ENCODE measurements at regions not wholly inside any gene's neighbourhood (a gene's known extent, or its start where the extent isn't known, plus 50 kb on each side); places are given as distances from the start of the nearest gene placed in this dataset.

DNA sequence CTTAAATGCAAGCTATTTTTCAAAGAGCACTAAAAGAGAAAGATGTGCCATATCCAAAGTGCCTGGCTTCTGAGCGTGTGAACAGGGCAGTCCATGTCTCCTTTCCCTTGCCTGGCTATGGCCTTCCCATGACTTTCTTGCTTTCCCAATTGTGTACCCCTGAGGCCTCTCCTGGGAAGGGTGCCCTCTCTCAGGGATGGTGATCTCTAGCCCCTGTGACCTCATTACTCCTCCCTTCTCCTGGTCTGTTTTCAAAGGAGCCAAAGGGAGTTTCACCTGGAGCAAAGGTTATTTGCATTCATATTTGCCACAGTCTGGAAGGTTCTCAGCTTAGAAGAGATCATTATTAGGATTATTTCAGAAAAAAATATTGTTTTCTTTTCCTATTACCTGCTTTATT is 429.4 kb upstream of the TMTC1 start:
- no peak overlapping the region for H4K91ac ChIP-seq (ENCODE audit: low read length)
- H2AK5ac ChIP-seq (ENCODE audit: low read length, severe bottlenecking), result no peak overlapping the region
- H3K14ac ChIP-seq (ENCODE audit: low read length in 2 of 2), result no peak overlapping the region
- H2BK5ac ChIP-seq (ENCODE audit: low read depth, low read length, poor library complexity, severe bottlenecking), result no peak overlapping the region
- no peaks in the 10 kb centered on the region for H3K9me3 ChIP-seq (ENCODE audit: control insufficient read depth, low read length)
- H2BK15ac ChIP-seq (ENCODE audit: low read depth, poor library complexity, severe bottlenecking), result no peak overlapping the region
- no peak for DNase-seq
- H3K27me3 ChIP-seq (ENCODE audit: control insufficient read depth in 1 of 2, insufficient read depth in 1 of 2, low read length in 2 of 2), result peaks cover 0 to 5% of the 10 kb centered on the region in 2 experiments
- H2AFZ ChIP-seq (ENCODE audit: low read depth, low read length), result no peak overlapping the region
- H3K36me3 ChIP-seq (ENCODE audit: control insufficient read depth in 1 of 2, insufficient read depth in 2 of 2, low read depth in 1 of 2, low read length in 2 of 2), result no peaks in the 10 kb centered on the region
- no peak overlapping the region for H2BK12ac ChIP-seq (ENCODE audit: low read length in 2 of 2)
- H2BK120ac ChIP-seq (ENCODE audit: low read depth, low read length), result no peak overlapping the region
- H3K4me1 ChIP-seq (ENCODE audit: control insufficient read depth, insufficient read depth, low read depth, low read length), result no peaks in the 10 kb centered on the region
- no peak overlapping the region for H3K27ac ChIP-seq (ENCODE audit: low read length, poor library complexity, severe bottlenecking)
- WGBS, result 47% methylated on average over 1 of the region's 1 CpG
- H3K18ac ChIP-seq (ENCODE audit: low read depth in 1 of 2, low read length in 2 of 2), result no peak overlapping the region
- H3K79me1 ChIP-seq (replicated peaks; ENCODE audit: low read length, poor library complexity, severe bottlenecking), result no peaks in the 10 kb centered on the region
- H3K9ac ChIP-seq (ENCODE audit: low read length), result no peak overlapping the region
- H3K4me2 ChIP-seq (ENCODE audit: low read length, poor library complexity, severe bottlenecking), result no peak overlapping the region
- no peak overlapping the region for H4K8ac ChIP-seq (ENCODE audit: low read length)
- no peak overlapping the region for H3K23ac ChIP-seq (ENCODE audit: low read length in 2 of 2)
- no peak overlapping the region for H3K4me3 ChIP-seq (ENCODE audit: insufficient read depth in 1 of 2, low read depth in 1 of 2, low read length in 2 of 2)
- no peak overlapping the region for H3K4ac ChIP-seq (ENCODE audit: low read depth in 1 of 2, low read length in 2 of 2)

DNA sequence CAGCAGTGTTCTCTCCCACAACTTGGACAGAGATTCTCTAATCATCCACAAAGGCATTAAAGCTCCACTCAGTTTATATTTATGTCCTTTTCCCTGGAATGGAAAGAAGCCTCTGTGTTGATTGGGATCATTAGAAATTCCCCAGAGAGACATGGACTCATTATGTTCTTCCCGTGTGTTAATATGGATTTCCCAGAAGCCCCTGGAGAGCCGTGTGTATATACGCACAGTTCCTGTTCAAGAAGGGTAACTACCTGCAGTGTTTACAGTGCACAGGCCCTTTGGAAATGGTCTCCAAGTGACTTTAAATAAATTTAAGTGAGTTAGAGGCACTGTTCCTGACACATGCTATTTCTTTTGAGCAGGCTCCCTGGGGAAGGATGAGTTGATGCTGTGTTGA is 428.0 kb upstream of the TMTC1 start:
- Histone ChIP-seq H3K23ac (ENCODE audit: low read length in 2 of 2) (no peak overlapping the region), H3K4me1 (ENCODE audit: control insufficient read depth, insufficient read depth, low read depth, low read length) (no peaks in the 10 kb centered on the region), H2BK12ac (ENCODE audit: low read length in 2 of 2) (no peak overlapping the region), H3K9me3 (ENCODE audit: control insufficient read depth, low read length) (no peaks in the 10 kb centered on the region), H3K27me3 (ENCODE audit: control insufficient read depth in 1 of 2, insufficient read depth in 1 of 2, low read length in 2 of 2) (peaks cover 0 to 6% of the 10 kb centered on the region in 2 experiments), H2BK120ac (ENCODE audit: low read depth, low read length) (no peak overlapping the region), H3K36me3 (ENCODE audit: control insufficient read depth in 1 of 2, insufficient read depth in 2 of 2, low read depth in 1 of 2, low read length in 2 of 2) (no peaks in the 10 kb centered on the region), H3K9ac (ENCODE audit: low read length) (no peak overlapping the region), H3K4me3 (ENCODE audit: insufficient read depth in 1 of 2, low read depth in 1 of 2, low read length in 2 of 2) (no peak overlapping the region), H3K18ac (ENCODE audit: low read depth in 1 of 2, low read length in 2 of 2) (no peak overlapping the region), H3K79me1 (replicated peaks; ENCODE audit: low read length, poor library complexity, severe bottlenecking) (no peaks in the 10 kb centered on the region), H2BK15ac (ENCODE audit: low read depth, poor library complexity, severe bottlenecking) (no peak overlapping the region), H3K4me2 (ENCODE audit: low read length, poor library complexity, severe bottlenecking) (no peak overlapping the region), H3K14ac (ENCODE audit: low read length in 2 of 2) (no peak overlapping the region), H2BK5ac (ENCODE audit: low read depth, low read length, poor library complexity, severe bottlenecking) (no peak overlapping the region), H2AK5ac (ENCODE audit: low read length, severe bottlenecking) (no peak overlapping the region), H4K8ac (ENCODE audit: low read length) (no peak overlapping the region), H3K27ac (ENCODE audit: low read length, poor library complexity, severe bottlenecking) (no peak overlapping the region), H3K4ac (ENCODE audit: low read depth in 1 of 2, low read length in 2 of 2) (no peak overlapping the region), H2AFZ (ENCODE audit: low read depth, low read length) (no peak overlapping the region), H4K91ac (ENCODE audit: low read length) (no peak overlapping the region)
- WGBS, result 31% methylated on average over 3 of the region's 3 CpGs
- no peak for DNase-seq

- Histone ChIP-seq H3K27ac (ENCODE audit: low read length, poor library complexity, severe bottlenecking) (no peak overlapping the region), H3K14ac (ENCODE audit: low read length in 2 of 2) (no peak overlapping the region), H2AFZ (ENCODE audit: low read depth, low read length) (no peak overlapping the region), H3K4ac (ENCODE audit: low read depth in 1 of 2, low read length in 2 of 2) (no peak overlapping the region), H4K8ac (ENCODE audit: low read length) (no peak overlapping the region), H2BK120ac (ENCODE audit: low read depth, low read length) (no peak overlapping the region), H3K23ac (ENCODE audit: low read length in 2 of 2) (no peak overlapping the region), H3K36me3 (ENCODE audit: control insufficient read depth in 1 of 2, insufficient read depth in 2 of 2, low read depth in 1 of 2, low read length in 2 of 2) (no peaks in the 10 kb centered on the region), H4K91ac (ENCODE audit: low read length) (no peak overlapping the region), H2AK5ac (ENCODE audit: low read length, severe bottlenecking) (no peak overlapping the region), H3K18ac (ENCODE audit: low read depth in 1 of 2, low read length in 2 of 2) (no peak overlapping the region), H2BK15ac (ENCODE audit: low read depth, poor library complexity, severe bottlenecking) (no peak overlapping the region), H3K27me3 (ENCODE audit: control insufficient read depth in 1 of 2, insufficient read depth in 1 of 2, low read length in 2 of 2) (peaks cover 17 to 72% of the 10 kb centered on the region in 2 experiments), H3K79me1 (replicated peaks; ENCODE audit: low read length, poor library complexity, severe bottlenecking) (no peaks in the 10 kb centered on the region), H2BK5ac (ENCODE audit: low read depth, low read length, poor library complexity, severe bottlenecking) (no peak overlapping the region), H3K9ac (ENCODE audit: low read length) (no peak overlapping the region), H3K9me3 (ENCODE audit: control insufficient read depth, low read length) (no peaks in the 10 kb centered on the region), H3K4me2 (ENCODE audit: low read length, poor library complexity, severe bottlenecking) (no peak overlapping the region), H2BK12ac (ENCODE audit: low read length in 2 of 2) (no peak overlapping the region), H3K4me3 (ENCODE audit: insufficient read depth in 1 of 2, low read depth in 1 of 2, low read length in 2 of 2) (no peak overlapping the region), H3K4me1 (ENCODE audit: control insufficient read depth, insufficient read depth, low read depth, low read length) (peaks cover 6% of the 10 kb centered on the region)
- 100% methylated on average over 1 of the region's 2 CpGs for WGBS
- no peak for DNase-seq
These were observed 420.2 kb upstream of the TMTC1 start for GRCh38 chr12:30203981-30204380.

GRCh38 chr12:30202521-30203254 is 418.9 kb upstream of the TMTC1 start:
- 78% methylated on average over 4 of the region's 6 CpGs for WGBS

More at GRCh38 chr12:30202521-30203254, 418.9 kb upstream of the TMTC1 start:
- peaks cover 6% of the 10 kb centered on the region for H3K4me1 ChIP-seq (ENCODE audit: control insufficient read depth, insufficient read depth, low read depth, low read length)
- no peak overlapping the region for H3K4me2 ChIP-seq (ENCODE audit: low read length, poor library complexity, severe bottlenecking)
- H3K9me3 ChIP-seq (ENCODE audit: control insufficient read depth, low read length), result no peaks in the 10 kb centered on the region
- H4K91ac ChIP-seq (ENCODE audit: low read length), result no peak overlapping the region
- H3K4me3 ChIP-seq (ENCODE audit: insufficient read depth in 1 of 2, low read depth in 1 of 2, low read length in 2 of 2), result no peak overlapping the region
- no peak for DNase-seq
- no peak overlapping the region for H4K8ac ChIP-seq (ENCODE audit: low read length)
- no peak overlapping the region for H2BK5ac ChIP-seq (ENCODE audit: low read depth, low read length, poor library complexity, severe bottlenecking)
- no peak overlapping the region for H3K27ac ChIP-seq (ENCODE audit: low read length, poor library complexity, severe bottlenecking)
- H2AK5ac ChIP-seq (ENCODE audit: low read length, severe bottlenecking), result no peak overlapping the region
- peaks cover 17 to 72% of the 10 kb centered on the region in 2 experiments for H3K27me3 ChIP-seq (ENCODE audit: control insufficient read depth in 1 of 2, insufficient read depth in 1 of 2, low read length in 2 of 2)
- no peak overlapping the region for H2BK15ac ChIP-seq (ENCODE audit: low read depth, poor library complexity, severe bottlenecking)
- no peaks in the 10 kb centered on the region for H3K79me1 ChIP-seq (replicated peaks; ENCODE audit: low read length, poor library complexity, severe bottlenecking)
- H3K18ac ChIP-seq (ENCODE audit: low read depth in 1 of 2, low read length in 2 of 2), result peak overlapping the region in 1 of 2 experiments; percentile 9
- no peak overlapping the region for H2AFZ ChIP-seq (ENCODE audit: low read depth, low read length)
- no peak overlapping the region for H3K23ac ChIP-seq (ENCODE audit: low read length in 2 of 2)
- no peak overlapping the region for H2BK120ac ChIP-seq (ENCODE audit: low read depth, low read length)
- H2BK12ac ChIP-seq (ENCODE audit: low read length in 2 of 2), result no peak overlapping the region
- no peak overlapping the region for H3K14ac ChIP-seq (ENCODE audit: low read length in 2 of 2)
- no peak overlapping the region for H3K9ac ChIP-seq (ENCODE audit: low read length)
- no peaks in the 10 kb centered on the region for H3K36me3 ChIP-seq (ENCODE audit: control insufficient read depth in 1 of 2, insufficient read depth in 2 of 2, low read depth in 1 of 2, low read length in 2 of 2)
- no peak overlapping the region for H3K4ac ChIP-seq (ENCODE audit: low read depth in 1 of 2, low read length in 2 of 2)

Measured in mesenchymal stem cell (in vitro differentiated cells and primary cell).